GM19351 (cell line): ENCODE measurements at regions not wholly inside any gene's neighbourhood (a gene's known extent, or its start where the extent isn't known, plus 50 kb on each side); places are given as distances from the start of the nearest gene placed in this dataset.
"Not testable (repeated sequence)": the region's sequence is repeated elsewhere in the genome, so short reads cannot be mapped to it uniquely, and the experiment has no call there.

ENCODE experiments used
- ATAC-seq: cut with Tn5 transposase; IDR thresholded peaks from one replicate; pipeline ENCODE4 v1.9.1; 2021; ENCODE audit warnings: mild to moderate bottlenecking, moderate library complexity; ENCODE audit not compliant: unreplicated experiment

DNA sequence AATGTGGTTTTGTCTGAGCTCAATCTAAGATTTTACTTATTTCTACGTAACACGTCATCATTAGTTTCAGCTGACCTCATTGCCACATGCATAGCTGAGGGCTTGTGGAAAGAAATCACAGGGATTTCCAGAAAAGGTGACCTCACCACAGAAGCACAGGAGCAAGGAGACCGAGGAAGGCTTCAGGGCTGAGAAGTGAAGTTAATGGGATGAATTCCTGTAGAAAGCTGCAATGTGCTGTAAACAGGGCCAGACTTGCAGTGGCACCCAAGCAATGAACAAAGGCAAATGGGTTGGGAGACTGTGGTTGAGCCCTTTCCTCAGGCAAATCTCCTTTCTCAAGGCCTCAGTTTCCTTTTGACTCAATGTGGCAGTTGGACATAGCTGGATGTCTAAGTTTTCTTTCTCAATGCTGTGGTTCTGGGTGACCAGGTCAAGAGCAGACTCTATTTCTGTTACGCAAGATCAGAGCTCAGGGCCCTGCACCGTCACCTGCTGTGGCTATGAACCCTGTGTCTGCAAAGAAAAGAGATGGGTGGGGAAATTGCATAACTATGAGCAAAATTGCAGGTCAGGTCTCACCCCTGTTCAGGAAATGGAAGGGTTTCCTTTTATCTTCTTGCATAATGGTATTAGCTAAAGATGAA is 252.2 kb upstream of the TBL1XR1 start:
- peak; percentile 94 for ATAC-seq

DNA sequence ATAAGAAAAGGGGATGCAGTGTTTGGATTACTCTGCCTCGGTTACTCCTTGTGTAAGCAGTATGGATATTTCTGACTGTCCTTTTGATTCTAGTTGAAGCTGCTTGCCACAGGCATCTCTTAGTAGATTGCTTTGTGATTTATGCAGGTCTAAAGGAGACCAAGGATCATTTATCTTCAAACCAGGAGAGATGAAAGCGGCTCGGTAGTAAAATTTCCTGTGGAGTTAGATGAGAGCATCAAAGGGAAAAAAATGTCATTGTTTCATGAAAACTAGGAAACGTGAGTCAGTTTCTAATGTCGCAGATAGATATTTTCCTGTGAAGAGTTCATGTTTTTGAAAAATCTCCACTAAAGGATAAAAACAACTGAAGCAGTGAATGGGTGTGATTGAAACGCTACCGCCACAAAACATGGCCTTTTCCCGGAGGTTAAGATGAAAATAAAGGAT is 254.0 kb upstream of the TBL1XR1 start:
- no peak for ATAC-seq

DNA sequence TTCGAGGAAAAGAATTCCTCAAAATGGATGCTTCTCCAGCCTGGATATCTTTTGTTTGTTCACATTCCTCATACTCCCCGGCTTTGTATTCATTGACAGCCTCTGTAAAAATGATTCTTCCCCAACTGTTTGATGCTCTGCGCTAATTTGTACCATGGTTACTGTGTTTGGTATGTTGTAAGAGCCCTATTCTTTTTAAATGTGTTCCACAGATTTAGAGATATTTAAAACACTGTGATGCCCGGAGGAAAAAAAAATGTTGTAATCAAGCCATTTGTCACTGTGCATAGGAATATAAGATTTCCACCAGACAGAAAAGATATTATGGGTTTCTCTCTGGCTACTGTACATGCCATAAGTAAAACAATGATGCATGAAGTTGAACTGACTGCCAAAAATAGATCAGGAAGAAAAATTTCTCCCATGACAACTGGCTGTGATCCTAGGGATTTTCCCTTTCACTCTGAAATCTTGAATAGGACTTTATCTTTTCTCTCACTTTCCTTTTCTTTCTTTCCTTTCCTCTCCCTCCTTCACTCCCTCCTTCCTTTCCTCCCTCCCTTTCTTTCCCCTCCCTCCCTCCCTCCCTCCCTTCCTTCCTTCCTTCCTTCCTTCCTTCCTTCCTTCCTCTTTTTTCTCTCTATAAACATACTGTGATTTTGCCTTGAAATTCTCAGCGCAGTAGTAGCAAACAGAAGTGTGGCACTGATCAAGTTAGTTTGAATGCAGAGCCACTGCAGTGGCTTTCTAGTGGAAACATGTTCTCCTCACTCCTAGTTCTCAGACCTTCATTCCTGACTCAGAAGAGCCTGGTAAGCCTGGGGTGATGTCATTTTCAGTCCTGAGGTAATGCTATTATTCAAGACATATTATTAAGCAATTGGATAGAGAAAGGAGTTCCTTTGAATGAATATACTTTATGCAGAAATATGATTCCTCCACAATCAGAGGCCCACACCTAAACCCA is 254.9 kb upstream of the TBL1XR1 start:
- no peak for ATAC-seq

DNA sequence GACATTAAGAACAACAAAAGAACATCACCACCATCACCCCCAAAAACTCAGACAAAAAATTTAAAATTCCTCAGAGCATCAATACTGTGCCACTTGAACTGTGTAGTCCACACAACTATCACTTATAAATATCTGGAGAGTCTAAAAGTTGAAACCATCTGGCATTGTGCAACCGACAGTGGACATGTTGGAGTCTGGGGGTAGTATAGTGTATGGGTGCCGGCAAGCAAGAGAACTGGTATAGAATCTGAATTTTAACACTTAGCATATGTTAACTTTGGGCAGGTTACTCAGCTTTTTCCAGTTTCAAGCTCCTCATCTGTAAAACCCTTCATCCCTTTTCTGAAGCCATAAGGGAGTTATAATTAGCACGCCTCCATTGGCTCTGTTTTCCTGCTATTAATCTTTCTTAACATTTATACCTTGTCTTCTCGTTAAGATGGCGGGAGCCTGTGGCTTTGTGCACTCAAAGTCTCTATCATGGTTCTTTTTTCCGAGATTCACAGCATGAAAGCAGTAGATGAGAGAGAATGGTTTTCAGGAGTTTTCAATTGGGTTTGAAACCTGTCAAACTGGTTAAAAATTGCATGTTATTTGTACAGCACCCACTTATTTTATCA is 255.7 kb upstream of the TBL1XR1 start:
- no peak for ATAC-seq

DNA sequence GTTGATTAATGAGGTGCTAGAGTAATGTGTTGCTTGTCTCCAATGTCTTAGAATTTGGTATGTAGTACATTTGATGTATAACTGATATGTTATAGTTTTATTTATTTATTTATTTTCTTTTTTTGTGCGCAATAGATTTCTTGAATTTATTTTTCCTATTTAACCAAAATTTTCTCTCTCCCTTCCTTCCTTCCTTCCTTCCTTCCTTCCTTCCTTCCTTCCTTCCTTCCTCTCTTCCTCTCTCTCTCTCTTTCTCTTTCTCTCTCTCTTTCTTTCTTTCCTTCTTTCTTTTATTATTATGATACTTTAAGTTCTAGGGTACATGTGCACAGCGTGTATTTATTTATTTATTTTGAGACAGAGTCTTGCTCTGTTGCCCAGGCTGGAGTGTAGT is 256.2 kb upstream of the TBL1XR1 start:
- no peak for ATAC-seq

DNA sequence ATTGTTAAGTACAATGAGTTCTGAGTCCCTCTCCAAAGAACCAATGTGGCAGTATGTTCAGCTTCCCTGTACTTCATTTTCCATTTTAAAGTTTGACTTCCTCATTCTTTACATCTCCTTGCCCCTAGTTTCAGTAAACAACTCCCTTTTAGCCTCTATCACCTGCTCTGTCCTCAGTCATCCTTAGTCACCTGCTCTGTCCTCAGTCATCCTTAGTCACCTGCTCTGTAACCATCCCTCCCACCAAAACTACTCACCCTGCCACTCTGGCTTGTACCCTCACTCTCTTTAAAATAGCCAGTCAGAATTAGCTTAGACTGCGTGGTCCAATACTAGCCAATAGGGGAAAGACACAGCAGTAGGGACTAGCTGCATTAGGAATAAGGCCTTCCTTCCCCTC is 259.9 kb upstream of the TBL1XR1 start:
- ATAC-seq: not testable (repeated sequence)

DNA sequence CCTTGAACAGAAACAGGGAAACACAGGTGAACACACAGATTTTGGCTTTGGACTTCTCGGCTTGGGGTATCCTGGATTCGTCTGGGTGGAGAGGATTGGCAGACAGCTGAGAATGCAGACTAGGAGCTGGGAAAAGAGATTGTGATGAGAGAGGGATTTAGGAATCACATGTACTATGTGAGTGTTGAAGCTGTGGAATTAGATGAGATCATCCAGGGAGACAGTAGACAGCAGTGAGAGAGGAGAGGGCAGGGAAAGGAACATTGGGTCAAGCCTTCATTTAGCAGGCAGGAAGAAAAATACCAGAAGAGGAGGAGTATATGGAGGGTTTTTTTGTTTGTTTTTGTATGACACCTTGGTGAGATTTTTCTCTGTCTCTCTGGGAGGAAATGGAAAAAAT is 262.1 kb upstream of the TBL1XR1 start:
- ATAC-seq: no peak

DNA sequence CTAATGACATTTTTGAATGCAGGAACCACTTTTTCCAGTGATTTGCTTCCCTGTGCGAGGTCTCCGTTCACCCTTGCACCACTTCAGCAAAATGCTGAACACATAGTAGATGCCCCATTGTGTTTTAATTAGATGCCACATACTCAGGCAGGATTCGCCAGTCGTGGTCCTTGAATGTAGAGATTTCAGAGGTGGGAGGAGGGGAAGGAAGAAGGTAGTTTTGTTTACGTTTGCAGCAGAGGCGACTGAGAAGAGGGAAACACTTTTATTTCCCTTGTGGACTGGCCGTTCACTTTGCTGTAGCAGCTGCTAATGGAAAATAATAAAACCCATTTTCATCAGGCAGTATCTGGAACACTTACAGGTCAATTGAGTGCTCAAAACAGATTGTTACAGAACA is 262.8 kb upstream of the TBL1XR1 start:
- no peak for ATAC-seq

DNA sequence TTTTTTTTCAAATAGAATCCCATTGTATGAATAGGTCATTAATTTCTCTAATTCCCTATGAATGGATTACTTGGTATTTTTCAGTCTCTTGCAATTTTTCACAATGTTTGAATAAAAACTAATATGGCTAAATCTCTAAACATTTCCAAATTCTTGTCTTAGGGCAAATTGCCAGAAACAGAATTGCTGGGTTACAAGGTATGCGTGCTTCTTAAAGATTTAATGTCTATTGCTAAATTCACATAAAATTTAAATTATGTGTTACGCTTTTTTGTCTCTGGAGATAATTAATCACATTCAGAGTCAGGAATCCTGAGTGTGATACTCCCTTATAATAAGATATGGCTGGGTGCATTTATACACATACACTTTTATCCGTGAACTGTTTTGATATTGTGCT is 264.5 kb upstream of the TBL1XR1 start:
- ATAC-seq: no peak

DNA sequence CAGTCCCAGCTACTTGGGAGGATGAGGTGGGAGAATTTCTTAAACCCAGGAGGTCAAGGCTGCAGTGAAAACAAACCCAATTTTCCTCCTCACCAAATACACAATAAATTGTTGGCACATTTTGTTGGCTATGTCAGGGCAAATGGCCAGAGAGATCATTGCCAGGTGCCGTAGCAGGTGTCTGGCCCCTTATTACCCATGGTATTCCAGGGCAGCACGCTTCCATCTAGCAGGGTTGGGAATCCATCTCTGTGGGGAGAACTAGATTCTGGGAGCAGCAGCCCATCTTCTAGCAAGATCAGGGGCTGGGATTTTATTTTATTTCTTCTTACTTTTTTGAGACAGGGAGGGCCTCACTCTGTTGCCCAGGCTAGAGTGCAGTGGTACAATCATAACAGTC is 266.1 kb upstream of the TBL1XR1 start:
- ATAC-seq: not testable (repeated sequence)

DNA sequence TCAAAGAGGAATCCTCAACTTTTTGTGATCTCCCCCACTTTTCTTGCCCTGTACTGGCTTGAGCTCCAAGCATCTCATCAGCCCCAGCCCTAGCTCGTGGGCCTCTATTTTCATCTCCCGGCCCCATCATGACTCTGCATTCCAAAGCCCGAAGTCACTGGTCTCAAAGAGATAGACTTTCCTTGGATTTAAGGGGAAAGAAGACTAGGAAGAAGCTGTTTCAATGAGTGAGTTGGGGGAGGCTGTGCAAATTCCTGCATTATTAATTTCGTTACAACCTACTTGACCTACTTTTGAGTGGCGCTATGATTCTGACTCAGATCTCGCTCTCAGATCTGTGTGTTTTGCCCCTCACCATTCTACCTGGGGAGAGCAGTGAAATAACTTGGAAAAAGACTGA is 266.6 kb upstream of the TBL1XR1 start:
- ATAC-seq: peak; percentile 59

DNA sequence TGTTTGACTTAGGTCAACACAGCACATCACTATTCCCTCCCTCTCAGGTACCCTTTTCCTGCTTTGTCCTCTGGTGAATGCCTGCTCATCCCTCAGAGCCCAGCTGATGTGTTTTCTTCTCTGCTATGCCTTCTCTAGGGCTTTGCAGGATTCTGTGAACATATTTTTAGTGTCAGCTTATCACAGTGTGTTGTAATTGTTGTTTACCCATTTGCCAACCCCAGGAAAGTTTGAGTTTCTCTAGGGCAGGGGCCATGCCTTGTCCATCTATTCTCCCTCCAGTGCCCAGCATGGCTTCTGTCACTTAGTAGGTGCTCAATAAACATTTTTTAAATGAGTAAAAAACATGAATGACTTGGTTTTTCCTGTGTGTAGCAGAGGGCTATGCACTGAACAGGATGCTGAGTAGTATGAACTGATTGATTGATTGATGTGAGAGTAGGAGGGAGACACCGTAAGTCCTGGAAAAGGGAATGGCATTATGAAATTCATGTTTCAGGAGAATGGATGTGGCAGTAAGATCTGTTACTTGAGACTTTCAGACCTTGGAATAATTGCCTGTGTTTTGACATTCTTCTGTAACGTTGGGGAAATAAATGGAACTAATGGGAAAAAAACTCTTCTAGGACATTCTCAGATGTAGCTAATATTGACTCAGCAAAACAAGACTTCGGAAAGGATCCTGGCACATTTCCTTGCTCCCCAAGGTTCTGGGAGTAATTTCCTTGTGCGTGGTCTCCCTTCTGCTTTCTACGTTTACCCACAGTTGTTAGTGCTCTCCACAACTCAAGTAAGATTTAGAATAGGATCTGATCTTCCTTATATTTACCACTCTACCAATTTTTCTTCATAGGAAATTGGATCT is 267.3 kb upstream of the TBL1XR1 start:
- ATAC-seq: no peak

DNA sequence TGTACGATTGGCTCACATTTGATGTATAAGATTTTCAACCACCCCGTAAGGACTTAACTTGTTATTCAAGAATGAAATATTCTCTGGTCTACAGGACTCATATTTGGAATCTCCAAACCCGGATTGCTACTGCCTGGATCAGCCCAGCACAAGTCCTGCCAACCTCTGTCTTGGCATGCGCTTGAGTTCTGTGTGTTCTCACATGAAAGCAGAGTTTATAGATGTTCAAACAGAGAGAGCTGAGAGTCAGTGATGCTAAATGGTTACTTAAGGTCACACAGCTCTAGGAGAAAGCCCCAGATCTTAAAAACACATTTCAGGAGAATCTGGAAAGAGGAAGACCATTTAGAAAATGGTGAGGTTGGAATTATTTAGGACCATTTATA is 268.0 kb upstream of the TBL1XR1 start:
- no peak for ATAC-seq

DNA sequence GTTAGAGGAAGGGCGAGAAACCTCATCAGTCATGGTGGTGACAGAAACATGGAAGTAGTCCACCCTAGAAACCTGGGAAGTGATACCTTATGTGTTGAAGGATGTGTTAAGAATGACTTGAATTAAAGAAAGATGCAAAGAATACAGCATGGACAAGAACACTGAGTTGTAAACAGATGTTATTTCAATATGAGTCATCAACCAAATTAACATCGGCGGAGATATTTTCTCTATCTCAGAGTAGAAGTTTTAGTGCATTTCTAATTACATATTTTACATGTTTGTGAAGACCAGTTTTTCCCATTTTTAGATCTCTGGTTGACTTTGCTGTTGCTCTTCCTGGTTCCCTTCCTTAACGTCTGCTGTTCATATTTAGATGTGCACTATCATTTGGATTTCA is 268.8 kb upstream of the TBL1XR1 start:
- ATAC-seq: peak; percentile 50

DNA sequence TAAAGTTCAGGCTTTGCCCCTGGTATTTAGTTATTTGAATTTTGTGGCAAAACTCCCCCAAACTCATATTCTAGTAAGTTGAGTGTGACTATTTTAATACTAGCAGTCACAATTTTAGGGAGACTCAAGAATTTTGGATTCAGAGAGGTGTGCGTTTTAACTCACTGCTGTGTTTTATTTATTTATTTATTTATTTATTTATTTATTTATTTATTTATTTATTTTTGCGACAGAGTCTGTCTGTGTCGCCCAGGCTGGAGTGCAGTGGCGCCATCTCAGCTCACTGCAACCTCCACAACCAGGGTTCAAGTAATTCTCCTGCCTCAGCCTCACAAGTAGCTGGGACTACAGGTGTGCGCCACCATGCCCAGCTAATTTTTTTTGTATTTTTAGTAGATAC is 269.3 kb upstream of the TBL1XR1 start:
- ATAC-seq: not testable (repeated sequence)

DNA sequence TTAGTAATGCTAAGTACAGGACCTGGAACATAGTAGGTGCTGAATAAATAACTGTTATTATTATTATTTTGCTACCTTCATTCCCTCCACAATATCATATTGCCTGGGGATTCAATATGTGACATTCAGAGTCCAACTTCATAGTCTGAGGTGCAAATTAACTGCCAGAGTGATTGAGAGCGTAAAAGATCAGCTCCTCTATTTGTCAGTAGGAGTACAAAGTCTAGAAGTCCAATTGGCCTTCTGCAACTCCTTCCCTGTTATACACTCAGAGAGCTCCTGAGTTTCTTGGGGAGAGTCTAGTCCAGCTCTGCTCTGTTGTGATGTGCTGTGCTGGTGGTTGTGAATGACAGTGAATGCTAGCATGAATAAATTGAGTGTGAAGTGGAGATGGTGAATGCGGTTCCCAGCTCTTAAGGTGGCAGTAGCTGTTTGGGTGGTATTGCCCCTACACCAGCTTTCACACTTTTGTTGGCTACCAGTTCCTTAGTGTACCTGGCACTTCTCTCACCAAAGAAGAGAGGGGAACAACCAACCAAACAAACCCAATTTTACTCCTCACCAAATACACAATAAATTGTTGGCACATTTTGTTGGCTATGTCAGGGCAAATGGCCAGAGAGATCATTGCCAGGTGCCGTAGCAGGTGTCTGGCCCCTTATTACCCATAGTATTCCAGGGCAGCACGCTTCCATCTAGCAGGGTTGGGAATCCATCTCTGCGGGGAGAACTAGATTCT is 270.1 kb upstream of the TBL1XR1 start:
- no peak for ATAC-seq

DNA sequence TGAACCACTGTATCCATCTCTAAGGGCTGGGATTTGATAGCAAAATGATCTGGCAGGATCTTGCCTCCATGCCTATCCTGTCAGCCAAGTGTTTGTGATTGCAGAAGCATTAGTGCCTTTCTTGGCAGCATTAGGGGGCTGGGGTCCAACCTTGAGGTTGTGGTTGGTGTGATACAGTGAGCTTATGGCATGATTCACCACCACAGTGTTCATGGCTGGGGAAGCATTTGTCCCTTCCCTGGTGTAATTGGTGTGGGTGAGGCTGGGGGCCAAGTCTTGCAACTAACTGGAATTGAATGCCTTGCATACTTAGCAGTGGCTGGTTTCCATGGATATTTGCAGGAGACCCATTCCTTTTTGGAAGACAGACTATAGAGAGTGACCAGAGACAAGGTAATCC is 271.0 kb upstream of the TBL1XR1 start:
- no peak for ATAC-seq

DNA sequence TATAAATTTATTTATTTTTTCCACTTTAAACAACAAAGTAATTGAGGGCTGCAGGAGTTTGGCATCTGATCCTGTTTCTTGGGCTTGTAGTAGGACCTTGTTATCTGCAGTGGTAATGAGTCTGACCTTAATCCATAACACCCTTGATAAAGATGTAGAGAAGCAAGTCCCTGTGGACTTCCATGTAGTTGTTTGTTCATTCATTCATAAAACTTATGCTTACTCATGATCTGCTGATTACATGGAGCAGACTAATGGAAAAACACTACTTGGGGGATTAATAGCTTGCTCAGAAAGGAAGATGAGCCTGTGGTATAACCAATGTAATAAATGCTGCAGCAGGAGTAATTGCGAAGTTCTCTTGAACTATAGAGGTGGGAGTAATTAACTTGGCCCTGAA is 271.5 kb upstream of the TBL1XR1 start:
- no peak for ATAC-seq

DNA sequence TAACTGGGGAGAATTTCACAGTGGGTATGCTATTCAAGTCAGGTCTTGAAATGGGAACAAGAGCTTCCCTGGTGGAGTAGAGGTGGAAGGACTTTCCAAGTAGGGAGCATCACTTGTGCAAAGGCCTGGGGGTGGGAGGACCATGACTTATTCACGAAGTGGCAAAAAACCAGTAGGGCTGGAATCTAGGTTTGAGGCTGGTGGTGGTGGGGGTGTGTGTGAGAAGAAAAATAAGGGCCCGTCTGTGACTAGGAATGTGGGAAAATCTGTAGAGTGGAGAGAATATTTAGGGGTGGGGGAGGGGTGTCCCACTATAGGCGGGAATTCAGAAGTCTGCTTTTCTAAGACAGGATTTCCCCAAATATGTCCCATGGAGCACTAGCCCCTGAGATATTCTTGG is 271.9 kb upstream of the TBL1XR1 start:
- ATAC-seq: no peak
